H9 (cell line): ENCODE measurements at regions not wholly inside any gene's neighbourhood (a gene's known extent, or its start where the extent isn't known, plus 50 kb on each side); places are given as distances from the start of the nearest gene placed in this dataset.

Source experiments
- DNase-seq: peaks from one replicate; pipeline ENCODE4 v3.0.0-alpha.2; 2017
- H2AFZ ChIP-seq: one replicate; pipeline ENCODE4 v1.6.1; 2013; ENCODE audit warnings: mild to moderate bottlenecking, low read length, control low read depth, moderate library complexity
- H2AK5ac ChIP-seq: 2 replicates; pipeline ENCODE4 v1.6.1; 2013; ENCODE audit warnings: low read length, control low read depth, mixed read lengths; ENCODE audit not compliant: insufficient read length
- H2BK120ac ChIP-seq: one replicate; pipeline ENCODE4 v1.6.1; 2013; ENCODE audit warnings: low read depth, mild to moderate bottlenecking, low read length, control low read depth, inconsistent platforms; ENCODE audit not compliant: poor library complexity, severe bottlenecking
- H2BK12ac ChIP-seq: 2 replicates; pipeline ENCODE4 v1.6.1; 2013; ENCODE audit warnings: low read length, control low read depth, mixed read lengths, low read depth; ENCODE audit not compliant: insufficient read length
- H2BK15ac ChIP-seq: 2 replicates; pipeline ENCODE4 v1.6.1; 2013; ENCODE audit warnings: low read depth, low read length, control low read depth
- H2BK20ac ChIP-seq: one replicate; pipeline ENCODE4 v1.6.1; 2013; ENCODE audit warnings: low read depth, mild to moderate bottlenecking, low read length, control low read depth, inconsistent platforms; ENCODE audit not compliant: poor library complexity, severe bottlenecking
- H2BK5ac ChIP-seq: 2 replicates; pipeline ENCODE4 v1.6.1; 2013; ENCODE audit warnings: low read length, control low read depth, mixed read lengths; ENCODE audit not compliant: insufficient read length
- H3K14ac ChIP-seq: 2 replicates; pipeline ENCODE4 v1.6.1; 2013; ENCODE audit warnings: low read length, control low read depth; ENCODE audit not compliant: insufficient read depth
- H3K18ac ChIP-seq: 2 replicates; pipeline ENCODE4 v1.6.1; 2013; ENCODE audit warnings: low read depth, mild to moderate bottlenecking, mixed read lengths, low read length, control low read depth; ENCODE audit not compliant: insufficient read length
- H3K23ac ChIP-seq: 2 replicates; pipeline ENCODE4 v1.6.1; 2013; ENCODE audit warnings: low read length, control low read depth, mixed read lengths, low read depth; ENCODE audit not compliant: insufficient read length
- H3K23me2 ChIP-seq: 2 replicates; pipeline ENCODE4 v1.6.1; 2013; ENCODE audit warnings: low read depth, mild to moderate bottlenecking, mixed read lengths, low read length, control low read depth; ENCODE audit not compliant: insufficient read length, poor library complexity, severe bottlenecking
- H3K27ac ChIP-seq: 2 replicates; pipeline ENCODE4 v1.5.1; 2013; ENCODE audit warnings: low read length, control low read depth, mixed read lengths, low read depth; ENCODE audit not compliant: insufficient read length
- H3K27me3 ChIP-seq: 2 replicates; pipeline ENCODE4 v1.6.1; 2013; ENCODE audit warnings: low read length, control low read depth, inconsistent platforms; ENCODE audit not compliant: insufficient read depth
- H3K4ac ChIP-seq: 2 replicates; pipeline ENCODE4 v1.6.1; 2013; ENCODE audit warnings: low read depth, mild to moderate bottlenecking, control low read depth, inconsistent platforms, low read length, moderate library complexity
- H3K4me1 ChIP-seq: 2 replicates; pipeline ENCODE4 v1.6.1; 2013; ENCODE audit warnings: low read length, control low read depth, inconsistent platforms; ENCODE audit not compliant: insufficient read depth
- H3K4me2 ChIP-seq: 2 replicates; pipeline ENCODE4 v1.6.1; 2013; ENCODE audit warnings: low read length, control low read depth, mixed read lengths; ENCODE audit not compliant: insufficient read length, insufficient read depth
- H3K56ac ChIP-seq: 2 replicates; pipeline ENCODE4 v1.6.1; 2013; ENCODE audit warnings: low read depth, mild to moderate bottlenecking, mixed read lengths, low read length, control low read depth; ENCODE audit not compliant: insufficient read length
- H3K79me1 ChIP-seq: 2 replicates; pipeline ENCODE4 v1.6.1; 2013; ENCODE audit warnings: low read depth, mild to moderate bottlenecking, moderate library complexity, low read length, control low read depth, inconsistent platforms; ENCODE audit not compliant: insufficient read depth, poor library complexity, severe bottlenecking
- H3K79me2 ChIP-seq: 2 replicates; pipeline ENCODE4 v1.6.1; 2013; ENCODE audit warnings: low read length, control low read depth, inconsistent platforms; ENCODE audit not compliant: insufficient read depth
- H3K9ac ChIP-seq: 2 replicates; pipeline ENCODE4 v1.6.1; 2013; ENCODE audit warnings: low read length, control low read depth, mixed read lengths; ENCODE audit not compliant: insufficient read length; ENCODE audit errors: extremely low read depth
- H3K9me3 ChIP-seq: one replicate; pipeline ENCODE4 v1.6.1; 2013; ENCODE audit warnings: low read depth, low read length, inconsistent platforms; ENCODE audit not compliant: control insufficient read depth
- H3T11ph ChIP-seq: one replicate; pipeline ENCODE4 v1.6.1; 2013; ENCODE audit warnings: mild to moderate bottlenecking, low read length, control low read depth, inconsistent platforms
- H4K20me1 ChIP-seq: one replicate; pipeline ENCODE4 v1.6.1; 2013; ENCODE audit not compliant: control insufficient read depth, insufficient read length, insufficient read depth
- H4K5ac ChIP-seq: 2 replicates; pipeline ENCODE4 v1.6.1; 2013; ENCODE audit warnings: low read depth, mild to moderate bottlenecking, mixed read lengths, low read length, control low read depth; ENCODE audit not compliant: insufficient read length
- H4K8ac ChIP-seq: replicated peaks from 2 replicates; pipeline ENCODE4 v1.6.1; 2013; ENCODE audit warnings: low read length, control low read depth, mixed read lengths, low read depth; ENCODE audit not compliant: insufficient read length
- H4K91ac ChIP-seq: 2 replicates; pipeline ENCODE4 v1.6.1; 2013; ENCODE audit warnings: low read depth, mild to moderate bottlenecking, moderate library complexity, mixed read lengths, low read length, control low read depth; ENCODE audit not compliant: insufficient read length
- H3K27ac Mint-ChIP-seq, 3 experiments: 2 replicates in 2 of 3; 3 replicates in 1 of 3; pipeline ENCODE4 v1.8.0; 2020 to 2021; ENCODE audit warnings: mixed read lengths in 3 of 3, mild to moderate bottlenecking in 1 of 3, moderate library complexity in 1 of 3
- H3K27me3 Mint-ChIP-seq: 2 replicates; pipeline ENCODE4 v1.8.0; 2021; ENCODE audit warnings: low read depth, mild to moderate bottlenecking, moderate library complexity, mixed read lengths
- H3K36me3 Mint-ChIP-seq, 3 experiments: 2 replicates in 2 of 3; 3 replicates in 1 of 3; pipeline ENCODE4 v1.8.0; 2020 to 2021; ENCODE audit warnings: low read depth in 3 of 3, mixed read lengths in 3 of 3; ENCODE audit not compliant: insufficient read depth in 1 of 3
- H3K4me1 Mint-ChIP-seq, 2 experiments: 2 replicates each; pipeline ENCODE4 v1.8.0; 2020; ENCODE audit warnings: mixed read lengths in 2 of 2
- H3K4me3 Mint-ChIP-seq, 2 experiments: 2 replicates in 1 of 2; 3 replicates in 1 of 2; pipeline ENCODE4 v1.8.0; 2020 to 2021; ENCODE audit warnings: mild to moderate bottlenecking in 2 of 2, mixed read lengths in 2 of 2, moderate library complexity in 1 of 2
- H3K9me3 Mint-ChIP-seq, 2 experiments: 2 replicates in 1 of 2; 3 replicates in 1 of 2; pipeline ENCODE4 v1.8.0; 2020; ENCODE audit warnings: mild to moderate bottlenecking in 2 of 2, mixed read lengths in 2 of 2, moderate library complexity in 1 of 2
- WGBS: extraction: QIAGEN DNeasy Blood & Tissue Kit; methylation state at CpG from one replicate; pipeline ENCODE4 v1.1.7; 2013; ENCODE audit warnings: missing lambda C conversion rate, low lambda C conversion rate, mixed read lengths; ENCODE audit not compliant: insufficient read length; ENCODE audit errors: extremely low coverage; 5-methylcytosine and 5-hydroxymethylcytosine counted together
- TF ChIP-seq, protein P1 (sequence below): fragments of 200-600 bp; sonication (generic); conservative IDR thresholded peaks from 3 replicates; pipeline ENCODE4 v1.8.0; 2021; ENCODE audit warnings: antibody characterized with exemption, mild to moderate bottlenecking

DNA sequence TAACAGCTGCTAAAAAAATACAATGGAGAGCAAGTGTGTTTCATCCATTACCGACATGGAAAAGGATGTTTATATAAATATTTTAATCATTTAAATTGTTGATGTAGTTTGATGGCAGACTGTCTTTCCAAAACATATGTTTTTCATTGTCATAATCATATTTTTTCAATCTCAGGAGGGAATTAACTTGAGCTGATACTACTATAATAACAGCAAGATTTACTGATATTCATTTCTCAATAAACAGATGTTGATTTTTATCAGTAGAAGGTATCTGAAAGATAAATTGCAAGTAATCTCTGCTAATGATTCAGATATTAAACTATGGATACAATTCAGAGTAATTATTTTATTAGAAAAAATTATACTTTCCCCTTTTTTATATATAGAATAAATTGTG lies 274.9 kb upstream of the TMEFF2 start:
- DNase-seq, result no peak
- no peak overlapping the region for H3K56ac ChIP-seq
- H4K20me1 ChIP-seq, result no peaks in the 10 kb centered on the region
- no peaks in the 10 kb centered on the region for H3K79me1 ChIP-seq
- H3K23ac ChIP-seq, result no peak overlapping the region
- H3K4ac ChIP-seq, result no peak overlapping the region
- H3K36me3 Mint-ChIP-seq, result no peaks in the 10 kb centered on the region
- no peak overlapping the region for H4K5ac ChIP-seq
- no peak overlapping the region for H3K27ac Mint-ChIP-seq
- H3K14ac ChIP-seq, result no peak overlapping the region
- H3K9ac ChIP-seq, result no peak overlapping the region
- no peaks in the 10 kb centered on the region for H3K27me3 ChIP-seq
- H3K4me2 ChIP-seq, result no peak overlapping the region
- H3K27me3 Mint-ChIP-seq, result no peaks in the 10 kb centered on the region
- no peaks in the 10 kb centered on the region for H3K9me3 Mint-ChIP-seq
- no peak overlapping the region for H2AFZ ChIP-seq
- no peak overlapping the region for H4K91ac ChIP-seq
- H3K4me1 Mint-ChIP-seq, result no peaks in the 10 kb centered on the region
- H2AK5ac ChIP-seq, result no peak overlapping the region
- no peak overlapping the region for H3K4me3 Mint-ChIP-seq
- no peak overlapping the region for H2BK20ac ChIP-seq
- H2BK120ac ChIP-seq, result no peak overlapping the region
- no peak overlapping the region for H3T11ph ChIP-seq
- H3K4me1 ChIP-seq, result no peaks in the 10 kb centered on the region
- no peak overlapping the region for H2BK15ac ChIP-seq
- H2BK5ac ChIP-seq, result no peak overlapping the region
- no peaks in the 10 kb centered on the region for H3K23me2 ChIP-seq
- WGBS, result no CpG with 5 or more reads among the region's 1 CpG
- no peaks in the 10 kb centered on the region for H3K79me2 ChIP-seq
- no peak overlapping the region for H3K27ac ChIP-seq
- no peaks in the 10 kb centered on the region for H3K9me3 ChIP-seq
- H4K8ac ChIP-seq, result no peak overlapping the region
- no peak overlapping the region for H3K18ac ChIP-seq
- TF ChIP-seq, protein P1, sequence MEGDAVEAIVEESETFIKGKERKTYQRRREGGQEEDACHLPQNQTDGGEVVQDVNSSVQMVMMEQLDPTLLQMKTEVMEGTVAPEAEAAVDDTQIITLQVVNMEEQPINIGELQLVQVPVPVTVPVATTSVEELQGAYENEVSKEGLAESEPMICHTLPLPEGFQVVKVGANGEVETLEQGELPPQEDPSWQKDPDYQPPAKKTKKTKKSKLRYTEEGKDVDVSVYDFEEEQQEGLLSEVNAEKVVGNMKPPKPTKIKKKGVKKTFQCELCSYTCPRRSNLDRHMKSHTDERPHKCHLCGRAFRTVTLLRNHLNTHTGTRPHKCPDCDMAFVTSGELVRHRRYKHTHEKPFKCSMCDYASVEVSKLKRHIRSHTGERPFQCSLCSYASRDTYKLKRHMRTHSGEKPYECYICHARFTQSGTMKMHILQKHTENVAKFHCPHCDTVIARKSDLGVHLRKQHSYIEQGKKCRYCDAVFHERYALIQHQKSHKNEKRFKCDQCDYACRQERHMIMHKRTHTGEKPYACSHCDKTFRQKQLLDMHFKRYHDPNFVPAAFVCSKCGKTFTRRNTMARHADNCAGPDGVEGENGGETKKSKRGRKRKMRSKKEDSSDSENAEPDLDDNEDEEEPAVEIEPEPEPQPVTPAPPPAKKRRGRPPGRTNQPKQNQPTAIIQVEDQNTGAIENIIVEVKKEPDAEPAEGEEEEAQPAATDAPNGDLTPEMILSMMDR, result no peak
- no peak overlapping the region for H2BK12ac ChIP-seq
